T47D (cell line): ENCODE measurements at regions not wholly inside any gene's neighbourhood (a gene's known extent, or its start where the extent isn't known, plus 50 kb on each side); places are given as distances from the start of the nearest gene placed in this dataset.
"Not testable (repeated sequence)": the region's sequence is repeated elsewhere in the genome, so short reads cannot be mapped to it uniquely, and the experiment has no call there.

Experiments used
- DNase-seq, 2 experiments: peaks; one replicate each; pipeline versions ENCODE4 v3.0.0 to v3.0.0-alpha.2; 2011 to 2012; ENCODE audit warnings: low read depth in 1 of 2, low spot score in 1 of 2
- JUND ChIP-seq: IDR thresholded peaks from 2 replicates; pipeline ENCODE4 v1.6.1; 2012; ENCODE audit warnings: low read depth
- in situ Hi-C: cut with HindIII; loops from 2 replicates; pipeline ENCODE4 v1.10.0; 2016; ENCODE audit warnings: low sequenced_read_pairs, low pct_unique_long_range_greater_than_20kb

DNA sequence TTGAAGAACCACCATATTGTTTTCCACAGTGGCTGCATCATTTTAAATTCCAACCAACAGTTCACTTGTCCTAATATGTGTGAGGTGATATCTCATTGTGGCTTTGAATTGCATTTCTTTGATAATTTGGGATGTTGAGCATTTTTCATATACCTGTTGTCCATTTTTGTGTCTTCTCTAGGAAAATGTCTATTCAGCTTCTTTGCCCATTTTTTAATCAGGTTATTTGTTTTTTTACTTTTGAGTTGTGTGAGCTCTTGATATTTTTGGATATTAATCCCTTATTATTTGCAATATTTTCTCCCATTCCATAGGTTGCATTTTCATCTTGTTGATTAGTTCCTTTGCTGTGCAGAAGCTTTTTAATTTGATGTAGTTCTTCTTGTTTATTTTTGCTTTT is 95.1 kb upstream of the CCDC71L start:
- in situ Hi-C loops, result no loop called here
- TF ChIP-seq JUND, result no peak
- no peak for DNase-seq

DNA sequence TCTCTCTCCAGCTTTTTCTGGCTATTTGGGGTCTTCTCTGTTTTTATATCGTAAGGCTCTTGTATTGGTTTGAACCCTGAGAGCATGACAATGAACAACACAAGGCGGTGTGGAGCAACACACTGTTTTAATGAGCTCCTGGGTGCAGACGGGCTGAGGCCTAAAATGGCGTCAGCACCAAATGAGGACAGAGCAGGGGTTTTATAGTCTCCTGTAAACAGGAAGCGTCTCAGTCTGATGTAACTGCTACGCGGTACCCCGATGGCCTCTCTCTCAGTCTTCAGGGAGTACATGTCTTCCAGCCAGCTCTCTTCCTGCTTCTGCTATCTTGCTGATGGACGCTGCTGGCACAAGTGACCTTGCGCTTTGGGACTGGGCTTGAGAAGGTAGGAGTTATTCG is 95.9 kb upstream of the CCDC71L start:
- no peak for TF ChIP-seq JUND
- DNase-seq, result no peak
- in situ Hi-C loops, result no loop called here

DNA sequence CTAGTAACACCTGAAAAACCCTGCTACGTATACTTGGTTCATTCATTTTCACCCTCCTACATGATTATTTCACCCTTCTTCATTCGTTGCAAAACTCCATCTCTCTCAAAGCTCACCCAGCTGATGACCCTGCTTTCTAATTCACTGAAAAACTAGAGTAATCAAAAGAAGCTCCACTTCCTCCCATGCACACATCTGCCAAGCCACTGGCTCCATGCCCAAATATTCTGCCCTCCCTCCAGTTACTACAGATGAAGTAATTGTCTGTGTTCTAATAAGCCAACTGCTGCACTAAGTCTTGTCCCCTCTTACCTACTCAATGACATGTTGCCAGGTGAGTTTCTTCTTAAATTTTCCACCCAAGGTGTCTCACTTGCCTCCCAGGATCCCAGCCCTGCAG is 96.9 kb upstream of the CCDC71L start:
- in situ Hi-C loops, result no loop called here
- TF ChIP-seq JUND, result no peak
- no peak for DNase-seq

DNA sequence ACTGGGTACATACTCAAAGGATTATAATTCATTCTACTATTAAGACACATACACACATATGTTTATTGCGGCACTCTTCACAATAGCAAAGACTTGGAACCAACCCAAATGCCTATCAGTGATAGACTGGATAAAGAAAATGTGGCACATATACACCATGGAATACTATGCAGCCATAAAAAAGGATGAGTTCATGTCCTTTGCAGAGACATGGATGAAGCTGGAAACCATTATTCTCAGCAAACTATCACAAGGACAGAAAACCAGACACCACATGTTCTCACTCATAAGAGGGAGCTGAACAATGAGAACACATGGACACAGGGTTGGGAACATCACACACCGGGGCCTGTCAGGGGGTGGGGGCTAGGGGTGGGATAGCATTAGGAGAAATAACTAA is 101.9 kb upstream of the CCDC71L start:
- DNase-seq, in situ Hi-C loops: not testable (repeated sequence)

- in situ Hi-C loops, result no loop called here
- DNase-seq, result no peak
- TF ChIP-seq JUND, result no peak
Observed at GRCh38 chr7:106763717-106764116, 101.4 kb upstream of the PIK3CG start.

DNA sequence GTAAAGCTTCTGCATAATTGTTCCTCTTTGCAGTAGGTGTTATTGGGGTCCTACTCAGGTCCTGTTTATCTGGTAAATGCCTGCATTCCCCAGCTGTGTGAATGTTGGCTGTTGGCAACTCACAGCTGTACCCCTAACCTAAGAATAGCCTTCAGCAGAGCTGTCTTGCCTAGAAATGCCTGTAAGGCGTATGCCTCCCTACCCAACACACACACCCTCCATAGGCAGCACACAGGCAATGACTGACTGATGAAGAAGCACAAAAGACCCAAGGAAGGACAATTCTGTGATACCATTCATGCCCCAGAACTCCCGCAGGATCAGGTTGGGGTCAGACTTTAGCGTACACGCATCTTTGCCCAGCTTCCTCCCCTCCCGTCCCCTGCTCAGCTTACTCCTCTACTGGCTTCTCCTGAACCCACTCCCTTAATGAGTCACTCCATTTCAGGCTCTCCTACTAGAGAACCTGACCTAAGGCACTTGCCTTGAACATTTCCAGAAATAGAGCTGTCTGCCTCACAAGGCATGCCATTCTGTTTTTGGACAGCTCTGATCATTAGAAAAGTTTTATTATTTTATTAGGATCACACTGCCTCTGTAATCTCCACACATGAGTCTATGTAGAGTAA is 99.2 kb upstream of the PIK3CG start:
- DNase-seq, result no peak
- TF ChIP-seq JUND, result no peak
- in situ Hi-C loops, result no loop called here

DNA sequence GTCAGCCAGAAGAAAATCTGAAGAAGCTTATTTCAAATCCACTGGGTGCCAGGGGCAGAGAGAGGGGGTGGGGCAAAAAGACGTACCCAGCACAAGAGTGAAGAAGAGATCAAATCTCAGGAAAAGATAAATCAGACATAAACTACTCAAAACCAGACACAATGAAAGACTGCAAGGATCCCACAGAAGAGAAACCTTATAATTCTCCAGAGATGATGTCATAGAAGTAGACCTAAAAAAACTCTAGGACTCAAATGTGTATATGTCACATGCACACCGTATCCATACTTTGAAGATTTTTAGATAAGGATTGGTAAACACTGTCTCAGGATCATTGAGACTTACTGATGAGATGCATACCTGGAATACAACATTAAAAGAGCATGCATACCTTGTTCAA is 98.5 kb upstream of the PIK3CG start:
- TF ChIP-seq JUND, result no peak
- in situ Hi-C loops, result no loop called here
- DNase-seq, result no peak

DNA sequence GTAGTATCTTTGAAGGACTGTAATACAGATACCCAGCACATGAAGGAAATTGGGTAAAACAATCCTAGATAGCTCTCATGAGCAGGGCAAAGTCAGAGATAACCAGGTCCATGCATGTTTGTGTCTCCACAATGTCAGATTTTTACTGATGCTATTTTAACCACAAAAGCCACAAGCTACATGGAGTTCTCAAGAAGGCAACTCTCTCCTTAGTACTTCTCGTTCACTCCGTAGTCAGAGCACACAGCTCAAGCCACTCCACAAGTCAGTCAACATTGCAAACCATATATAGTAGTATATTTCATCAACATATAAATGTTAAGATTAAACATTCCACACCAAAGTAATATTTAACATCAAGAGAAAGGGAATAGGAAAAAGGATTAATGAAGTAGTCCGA is 98.0 kb upstream of the PIK3CG start:
- in situ Hi-C loops, result no loop called here
- no peak for TF ChIP-seq JUND
- DNase-seq, result no peak

DNA sequence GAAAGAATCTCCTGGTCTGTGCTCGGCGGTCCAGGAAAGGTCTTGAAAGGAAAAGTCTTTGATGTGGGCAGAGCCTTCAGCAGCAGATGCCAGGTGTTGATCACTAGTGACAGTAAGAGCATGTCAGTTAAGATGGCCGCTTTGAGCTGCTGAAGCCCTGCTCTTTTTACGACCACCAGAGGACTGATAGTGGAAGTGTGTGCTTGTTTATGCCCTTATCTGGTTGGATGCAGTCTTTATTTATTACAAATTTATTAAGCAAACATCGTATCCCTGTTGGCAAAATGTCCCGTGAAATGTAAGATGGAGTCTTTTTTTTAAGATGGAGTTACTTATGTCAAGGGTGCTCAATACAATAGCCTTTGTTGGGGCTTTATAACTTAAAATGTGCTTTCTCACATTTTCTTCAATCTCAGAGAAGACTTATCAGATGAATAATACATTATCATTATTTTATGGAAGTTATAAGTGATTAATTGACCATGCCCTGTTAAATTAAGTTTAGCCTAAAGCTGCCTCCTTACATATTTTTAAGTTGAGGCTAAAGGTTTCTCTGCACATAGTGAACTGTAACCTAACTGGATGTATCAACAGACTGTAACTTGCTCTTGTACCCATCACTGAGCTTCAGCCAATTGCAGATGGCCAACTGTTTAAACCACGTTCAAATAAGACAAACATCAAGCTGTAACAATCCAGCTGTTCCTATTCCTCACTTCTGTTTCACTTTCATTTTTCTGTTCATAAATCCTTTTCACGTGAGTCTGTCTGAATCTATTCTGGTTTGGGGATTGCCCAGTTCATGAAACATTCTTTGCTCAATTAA is 97.4 kb upstream of the PIK3CG start:
- DNase-seq, result no peak
- in situ Hi-C loops, result no loop called here
- TF ChIP-seq JUND, result no peak

DNA sequence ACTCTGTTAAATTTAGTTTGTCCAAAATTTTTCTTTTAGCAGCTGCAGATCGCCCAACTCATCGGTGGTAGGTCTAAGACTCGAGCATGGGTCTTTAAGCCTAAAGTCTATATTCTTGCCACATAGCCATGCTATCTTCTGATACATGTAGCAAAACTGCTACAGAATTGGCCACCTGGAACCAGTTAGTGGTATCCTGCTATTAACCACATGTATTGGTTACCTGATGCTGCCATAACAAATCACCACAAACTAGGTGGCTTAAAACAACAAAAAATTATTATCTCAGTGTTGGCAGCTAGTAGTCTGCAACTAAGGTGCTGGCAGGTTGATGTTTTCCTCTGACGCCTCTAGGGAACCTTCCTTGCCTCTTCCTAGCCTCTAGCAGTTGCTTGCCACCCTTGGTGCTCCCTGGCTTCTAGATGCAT is 96.7 kb upstream of the PIK3CG start:
- no peak for DNase-seq
- in situ Hi-C loops, result no loop called here
- TF ChIP-seq JUND, result no peak

GRCh38 chr7:106770191-106770590 is 94.9 kb upstream of the PIK3CG start:
- peak in 1 of 2 experiments; percentile 4 for DNase-seq
- in situ Hi-C loops, result no loop called here
- TF ChIP-seq JUND, result no peak

DNA sequence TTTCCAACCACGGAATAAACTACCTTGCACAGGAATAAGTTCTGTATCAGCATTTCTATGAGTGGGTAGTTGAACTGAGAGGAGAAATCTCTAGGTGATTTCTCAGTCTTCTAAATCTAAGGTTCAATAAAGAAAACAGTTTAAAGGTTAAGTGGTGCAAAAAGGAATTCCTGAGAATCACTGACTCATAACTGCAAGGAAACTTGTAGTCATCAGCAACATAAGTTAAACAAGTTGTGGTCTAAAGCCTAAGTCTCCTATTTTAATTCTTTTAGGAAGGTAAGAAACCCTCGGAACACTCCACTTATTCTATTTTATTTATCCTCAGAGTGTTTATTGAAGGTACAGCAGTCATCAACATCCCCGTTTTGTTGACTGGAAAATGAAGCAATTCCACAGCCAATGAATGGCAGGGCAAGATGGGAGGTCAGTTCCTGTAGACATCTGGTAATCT is 92.4 kb upstream of the PIK3CG start:
- TF ChIP-seq JUND, result no peak
- in situ Hi-C loops, result no loop called here
- no peak for DNase-seq

DNA sequence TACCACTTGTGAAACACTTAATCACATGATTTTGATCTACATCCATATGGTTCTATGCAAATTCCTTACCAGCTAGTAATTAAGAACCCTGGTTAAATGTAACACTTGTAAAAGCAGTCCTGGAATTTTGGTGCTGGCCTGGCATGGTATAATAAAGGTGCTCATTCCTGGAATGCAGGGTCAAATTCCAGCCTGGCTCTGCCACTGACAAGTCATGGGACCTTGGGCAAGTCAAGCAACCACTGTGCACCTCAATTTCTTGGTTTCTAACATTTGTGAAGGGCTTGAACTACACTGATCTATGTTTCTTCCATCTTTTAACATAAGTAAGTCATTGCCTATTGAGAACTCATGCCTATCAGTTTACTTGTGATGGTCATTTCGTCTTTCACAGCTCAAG is 91.9 kb upstream of the PIK3CG start:
- in situ Hi-C loops, result no loop called here
- no peak for TF ChIP-seq JUND
- peak in 1 of 2 experiments; percentile 7 for DNase-seq

DNA sequence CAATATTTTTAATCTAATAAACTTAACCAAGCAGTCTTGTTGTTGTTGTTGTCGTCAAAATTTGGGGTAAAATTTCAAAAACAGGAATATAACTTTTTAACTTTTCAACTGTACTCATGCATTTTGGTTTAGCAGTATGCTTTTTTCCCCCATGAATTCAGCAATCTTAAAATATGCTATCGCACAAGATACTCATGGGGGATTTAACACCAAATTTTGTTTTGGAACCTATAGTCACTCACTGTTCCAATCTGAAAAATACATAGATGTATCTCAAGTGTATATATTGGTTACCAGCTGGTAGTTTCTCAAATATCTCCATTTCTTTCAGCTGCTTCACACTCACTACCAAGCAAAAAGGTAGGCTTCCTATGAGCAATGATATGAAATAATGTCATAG is 91.4 kb upstream of the PIK3CG start:
- TF ChIP-seq JUND, result no peak
- in situ Hi-C loops, result no loop called here
- DNase-seq, result no peak
